ENCODE measurements at regions not wholly inside any gene's neighbourhood (a gene's known extent, or its start where the extent isn't known, plus 50 kb on each side); places are given as distances from the start of the nearest gene placed in this dataset.
A peak's percentile ranks its signal among the peaks of the same experiment; 100 is the strongest.

GRCh38 chr5:154577416-154577815 is 99.4 kb upstream of the HAND1 start:
- Histone ChIP-seq H3K4me3 (ENCODE audit: low read depth, low read length) (no peak overlapping the region), H3K9me3 (ENCODE audit: severe bottlenecking) (no peaks in the 10 kb centered on the region), H3K27me3 (ENCODE audit: insufficient read depth, low read depth, severe bottlenecking) (no peaks in the 10 kb centered on the region), H3K36me3 (no peaks in the 10 kb centered on the region), H3K27ac (no peak overlapping the region)
- no peak for DNase-seq
- TF ChIP-seq CTCF (IDR thresholded peaks at IDR 0.05; ENCODE audit: low read depth, low read length), result no peak

GRCh38 chr5:154576429-154576806 is 98.4 kb upstream of the HAND1 start:
- peak; percentile 37 for DNase-seq
- no peak for TF ChIP-seq CTCF (IDR thresholded peaks at IDR 0.05; ENCODE audit: low read depth, low read length)
- no peak overlapping the region for H3K4me3 ChIP-seq (ENCODE audit: low read depth, low read length)

GRCh38 chr5:154575546-154576428 is 97.8 kb upstream of the HAND1 start:
- no peak for TF ChIP-seq CTCF (IDR thresholded peaks at IDR 0.05; ENCODE audit: low read depth, low read length)
- no peak overlapping the region for H3K27ac ChIP-seq
- H3K9me3 ChIP-seq (ENCODE audit: severe bottlenecking), result no peaks in the 10 kb centered on the region
- DNase-seq, result no peak
- H3K4me3 ChIP-seq (ENCODE audit: low read depth, low read length), result no peak overlapping the region
- no peaks in the 10 kb centered on the region for H3K27me3 ChIP-seq (ENCODE audit: insufficient read depth, low read depth, severe bottlenecking)
- no peaks in the 10 kb centered on the region for H3K36me3 ChIP-seq

More at GRCh38 chr5:154576429-154576806, 98.4 kb upstream of the HAND1 start:
- H3K27ac ChIP-seq, result no peak overlapping the region
- H3K36me3 ChIP-seq, result no peaks in the 10 kb centered on the region
- no peaks in the 10 kb centered on the region for H3K9me3 ChIP-seq (ENCODE audit: severe bottlenecking)
- no peaks in the 10 kb centered on the region for H3K27me3 ChIP-seq (ENCODE audit: insufficient read depth, low read depth, severe bottlenecking)

DNA sequence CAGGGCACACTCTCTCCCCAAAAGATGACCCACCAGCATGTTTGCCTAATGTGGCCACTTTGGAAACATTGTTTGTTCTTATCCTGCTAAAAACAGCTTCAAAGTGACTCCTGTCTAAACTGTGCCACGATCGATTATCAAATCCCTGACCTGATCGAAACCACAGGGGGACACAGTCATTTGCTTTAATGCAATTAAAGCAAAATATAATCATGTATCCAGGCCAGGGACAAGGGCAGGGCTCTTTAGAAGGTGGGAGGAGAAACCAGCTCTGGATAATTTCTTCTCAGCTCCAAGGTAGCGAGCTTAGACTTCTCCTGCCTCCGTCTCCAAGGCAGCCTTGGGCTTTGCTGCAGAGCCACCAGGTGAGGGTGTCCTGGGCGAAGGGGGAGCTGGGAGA is 95.0 kb upstream of the HAND1 start:
- H3K27me3 ChIP-seq (ENCODE audit: insufficient read depth, low read depth, severe bottlenecking), result no peaks in the 10 kb centered on the region
- no peak for DNase-seq
- no peaks in the 10 kb centered on the region for H3K9me3 ChIP-seq (ENCODE audit: severe bottlenecking)
- TF ChIP-seq CTCF (IDR thresholded peaks at IDR 0.05; ENCODE audit: low read depth, low read length), result no peak
- no peak overlapping the region for H3K27ac ChIP-seq
- no peak overlapping the region for H3K4me3 ChIP-seq (ENCODE audit: low read depth, low read length)
- no peaks in the 10 kb centered on the region for H3K36me3 ChIP-seq

DNA sequence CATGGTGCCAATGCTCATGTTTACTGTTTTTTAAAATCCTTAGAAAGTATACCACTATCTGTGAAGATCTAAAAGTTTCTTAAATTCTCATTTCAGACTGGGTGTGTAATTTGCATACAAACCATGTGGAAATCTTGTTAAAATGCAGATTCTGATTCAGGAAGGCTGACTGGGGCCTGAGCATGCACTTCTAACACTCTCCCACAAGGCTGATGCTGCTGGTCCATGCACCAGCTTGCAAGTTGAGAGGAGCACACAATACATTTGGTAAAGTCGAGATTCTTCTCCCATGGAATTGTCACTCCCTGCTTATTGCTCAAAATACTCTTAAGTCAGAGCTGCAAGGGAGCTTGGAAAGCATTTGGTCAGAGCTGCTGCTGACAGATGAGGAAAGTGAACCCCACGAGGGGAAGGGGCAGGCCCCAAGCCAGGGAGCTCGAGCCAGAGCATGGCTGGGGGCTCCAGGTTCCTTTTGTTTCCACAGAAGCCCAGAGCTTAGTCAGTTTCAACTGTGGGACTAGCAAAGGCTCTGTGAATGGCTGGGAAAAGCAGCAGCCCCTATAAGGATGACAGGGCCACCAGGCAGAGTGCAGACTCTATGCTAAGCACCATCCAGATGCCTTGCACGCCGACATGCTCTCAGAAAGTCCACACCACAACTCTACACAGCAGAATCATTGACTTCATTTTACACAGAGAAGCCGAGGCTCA is 93.5 kb upstream of the HAND1 start:
- no peak for TF ChIP-seq CTCF (IDR thresholded peaks at IDR 0.05; ENCODE audit: low read depth, low read length)
- Histone ChIP-seq H3K4me3 (ENCODE audit: low read depth, low read length) (no peak overlapping the region), H3K27me3 (ENCODE audit: insufficient read depth, low read depth, severe bottlenecking) (no peaks in the 10 kb centered on the region), H3K9me3 (ENCODE audit: severe bottlenecking) (no peaks in the 10 kb centered on the region), H3K27ac (no peak overlapping the region), H3K36me3 (no peaks in the 10 kb centered on the region)
- no peak for DNase-seq
